PC-3 (cell line): ENCODE measurements at regions not wholly inside any gene's neighbourhood (a gene's known extent, or its start where the extent isn't known, plus 50 kb on each side); places are given as distances from the start of the nearest gene placed in this dataset.

ENCODE experiments used
- ATAC-seq: fragments of 200-7000 bp; cut with Tn5 transposase; 2 replicates; pipeline ENCODE4 v1.9.1; 2020; ENCODE audit warnings: mild to moderate bottlenecking, moderate library complexity
- BruUV-seq: library from RNA; stranded (reverse); fragments of 400-500 nt; replicated peaks from 2 replicates; lab custom pipeline; 2021; lab: Mats Ljungman, UMichigan
- CTCF ChIA-PET: fragments of 300-600 bp; sonication (Branson Sonifier 250); formaldehyde crosslinking; loops from one replicate; lab custom pipeline; 2022; ENCODE audit warnings: antibody characterized with exemption; lab: Charles Lee
- POLR2A ChIA-PET: fragments of 300-600 bp; sonication (Branson Sonifier 250); formaldehyde crosslinking; loops from one replicate; lab custom pipeline; 2022; ENCODE audit warnings: antibody characterized with exemption; ENCODE audit not compliant: unreplicated experiment; lab: Charles Lee
- DNase-seq: peaks from one replicate; pipeline ENCODE4 v3.0.0-alpha.2; 2015
- H2AFZ ChIP-seq: fragments of 300-600 bp; sonication (generic); 2 replicates; pipeline ENCODE4 v1.6.0; 2016; ENCODE audit warnings: antibody characterized with exemption, low read length
- H3F3A ChIP-seq: fragments of 300-600 bp; sonication (generic); one replicate; pipeline ENCODE4 v1.6.0; 2017; ENCODE audit warnings: antibody characterized with exemption, low read length, control low read depth, mild to moderate bottlenecking; ENCODE audit not compliant: unreplicated experiment
- H3K27ac ChIP-seq: fragments of 300-600 bp; sonication (generic); 2 replicates; pipeline ENCODE4 v1.5.1; 2016; ENCODE audit warnings: mild to moderate bottlenecking, low read length
- H3K27me3 ChIP-seq: fragments of 300-600 bp; sonication (generic); 2 replicates; pipeline ENCODE4 v1.6.1; 2016; ENCODE audit warnings: low read length, mixed read lengths
- H3K36me3 ChIP-seq: fragments of 300-600 bp; sonication (generic); 2 replicates; pipeline ENCODE4 v1.6.1; 2016; ENCODE audit warnings: low read depth, mixed run types, low read length, mixed read lengths
- H3K4me1 ChIP-seq: fragments of 300-600 bp; sonication (generic); 2 replicates; pipeline ENCODE4 v1.5.1; 2016; ENCODE audit warnings: low read length; ENCODE audit not compliant: insufficient read depth
- H3K4me2 ChIP-seq: fragments of 300-600 bp; sonication (generic); 2 replicates; pipeline ENCODE4 v1.6.0; 2016; ENCODE audit warnings: low read length
- H3K4me3 ChIP-seq: fragments of 300-600 bp; sonication (generic); 2 replicates; pipeline ENCODE4 v1.5.1; 2016; ENCODE audit warnings: mild to moderate bottlenecking, low read length, mixed read lengths
- H3K79me2 ChIP-seq: fragments of 300-600 bp; sonication (generic); 2 replicates; pipeline ENCODE4 v1.6.1; 2017; ENCODE audit warnings: low read length, mixed read lengths
- H3K9ac ChIP-seq: fragments of 300-600 bp; sonication (generic); 2 replicates; pipeline ENCODE4 v1.6.0; 2016; ENCODE audit warnings: mild to moderate bottlenecking, low read length
- H3K9me2 ChIP-seq: fragments of 300-600 bp; sonication (generic); replicated peaks from 2 replicates; pipeline ENCODE4 v1.6.1; 2016; ENCODE audit warnings: mixed run types, low read length, mixed read lengths
- H3K9me3 ChIP-seq: fragments of 300-600 bp; sonication (generic); 2 replicates; pipeline ENCODE4 v1.6.1; 2016; ENCODE audit warnings: low read length, mixed read lengths
- H4K20me1 ChIP-seq: fragments of 300-600 bp; sonication (generic); 2 replicates; pipeline ENCODE4 v1.6.1; 2016; ENCODE audit warnings: low read length, mixed read lengths
- EZH2 ChIP-seq: fragments of 300-600 bp; sonication (generic); IDR thresholded peaks from one replicate; pipeline ENCODE4 v1.6.1; 2017; ENCODE audit warnings: antibody characterized with exemption, mild to moderate bottlenecking, low read length; ENCODE audit not compliant: unreplicated experiment
- EZH2phosphoT487 ChIP-seq: fragments of 300-600 bp; sonication (generic); IDR thresholded peaks from 2 replicates; pipeline ENCODE4 v1.6.1; 2018; ENCODE audit warnings: mild to moderate bottlenecking, antibody characterized with exemption, low read length, borderline replicate concordance
- intact Hi-C: fragments of 100-400 bp; cut with micrococcal nuclease; formaldehyde crosslinking; loops from 2 replicates; pipeline ENCODE4 v1.9.0; 2023
- TF ChIP-seq, protein P1 (sequence below): fragments of 300-600 bp; sonication (generic); conservative IDR thresholded peaks from 2 replicates; pipeline ENCODE4 v1.5.1; 2017; ENCODE audit warnings: antibody characterized with exemption, low read depth, mild to moderate bottlenecking, low read length

DNA sequence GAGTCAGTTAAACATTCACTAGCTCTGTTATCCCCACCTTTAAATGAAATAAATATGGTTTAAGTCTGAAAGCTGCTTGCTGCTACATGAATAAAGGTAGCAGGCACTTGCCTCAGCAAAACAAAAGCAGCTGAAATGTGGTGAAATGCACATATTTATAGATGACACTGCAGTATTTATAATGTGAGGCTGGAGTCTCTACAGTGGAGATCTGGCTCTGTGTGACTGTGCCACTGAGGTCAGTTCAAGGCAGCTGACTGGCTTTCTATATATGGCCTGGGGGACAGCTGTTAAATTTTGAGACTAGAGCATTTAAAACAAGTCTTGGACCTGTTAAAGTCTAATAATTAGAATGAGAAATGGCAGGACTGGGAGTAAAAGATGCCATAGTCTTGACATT, 859.6 kb upstream of the SEMA6A start:
- H2AFZ ChIP-seq = no peak overlapping the region
- BruUV-seq = no TSS peak
- H3K27me3 ChIP-seq = no peaks in the 10 kb centered on the region
- no peak overlapping the region for H3K9ac ChIP-seq
- DNase-seq (no peak), ATAC-seq (no peak)
- TF ChIP-seq, protein P1, sequence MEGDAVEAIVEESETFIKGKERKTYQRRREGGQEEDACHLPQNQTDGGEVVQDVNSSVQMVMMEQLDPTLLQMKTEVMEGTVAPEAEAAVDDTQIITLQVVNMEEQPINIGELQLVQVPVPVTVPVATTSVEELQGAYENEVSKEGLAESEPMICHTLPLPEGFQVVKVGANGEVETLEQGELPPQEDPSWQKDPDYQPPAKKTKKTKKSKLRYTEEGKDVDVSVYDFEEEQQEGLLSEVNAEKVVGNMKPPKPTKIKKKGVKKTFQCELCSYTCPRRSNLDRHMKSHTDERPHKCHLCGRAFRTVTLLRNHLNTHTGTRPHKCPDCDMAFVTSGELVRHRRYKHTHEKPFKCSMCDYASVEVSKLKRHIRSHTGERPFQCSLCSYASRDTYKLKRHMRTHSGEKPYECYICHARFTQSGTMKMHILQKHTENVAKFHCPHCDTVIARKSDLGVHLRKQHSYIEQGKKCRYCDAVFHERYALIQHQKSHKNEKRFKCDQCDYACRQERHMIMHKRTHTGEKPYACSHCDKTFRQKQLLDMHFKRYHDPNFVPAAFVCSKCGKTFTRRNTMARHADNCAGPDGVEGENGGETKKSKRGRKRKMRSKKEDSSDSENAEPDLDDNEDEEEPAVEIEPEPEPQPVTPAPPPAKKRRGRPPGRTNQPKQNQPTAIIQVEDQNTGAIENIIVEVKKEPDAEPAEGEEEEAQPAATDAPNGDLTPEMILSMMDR = no peak
- TF ChIP-seq EZH2 (no peak), EZH2phosphoT487 (no peak)
- no peak overlapping the region for H3K4me2 ChIP-seq
- H3K9me3 ChIP-seq = no peaks in the 10 kb centered on the region
- ChIA-PET POLR2A (no interaction called here), CTCF (no interaction called here)
- no peaks in the 10 kb centered on the region for H3K4me1 ChIP-seq
- no peaks in the 10 kb centered on the region for H3F3A ChIP-seq
- no peaks in the 10 kb centered on the region for H3K36me3 ChIP-seq
- H3K9me2 ChIP-seq = no peaks in the 10 kb centered on the region
- intact Hi-C loops = no loop called here
- no peak overlapping the region for H3K4me3 ChIP-seq
- no peaks in the 10 kb centered on the region for H4K20me1 ChIP-seq
- H3K27ac ChIP-seq = no peak overlapping the region
- H3K79me2 ChIP-seq = no peaks in the 10 kb centered on the region

DNA sequence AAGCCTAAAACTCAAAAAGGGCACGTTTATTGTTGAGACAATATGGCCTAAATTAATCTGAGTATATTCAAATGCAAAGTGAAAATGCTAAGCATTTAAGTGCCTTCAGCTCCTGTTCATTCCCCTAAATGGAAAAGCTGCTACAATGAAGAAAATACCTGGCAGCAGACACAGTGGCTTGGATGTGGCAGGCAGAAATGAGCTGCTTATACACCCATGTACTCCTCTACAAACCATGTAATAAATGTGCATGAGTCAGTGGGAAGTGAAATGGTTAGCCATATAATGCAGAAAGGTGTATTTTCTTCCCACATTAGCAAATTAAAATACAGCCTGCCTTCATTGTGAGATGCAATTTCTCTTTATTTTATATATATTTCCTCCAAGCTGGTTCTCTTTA, 859.2 kb upstream of the SEMA6A start:
- Histone ChIP-seq H3K36me3 (no peaks in the 10 kb centered on the region), H4K20me1 (no peaks in the 10 kb centered on the region), H3F3A (no peaks in the 10 kb centered on the region), H3K4me1 (no peaks in the 10 kb centered on the region), H2AFZ (no peak overlapping the region), H3K4me2 (no peak overlapping the region), H3K9ac (no peak overlapping the region), H3K79me2 (no peaks in the 10 kb centered on the region), H3K9me3 (no peaks in the 10 kb centered on the region), H3K27ac (no peak overlapping the region), H3K9me2 (no peaks in the 10 kb centered on the region), H3K4me3 (no peak overlapping the region), H3K27me3 (no peaks in the 10 kb centered on the region)
- BruUV-seq = no TSS peak
- TF ChIP-seq, protein P1 = no peak
- no peak for TF ChIP-seq EZH2phosphoT487
- TF ChIP-seq EZH2 = no peak
- ATAC-seq (no peak), DNase-seq (no peak)
- CTCF ChIA-PET = no interaction called here
- POLR2A ChIA-PET = no interaction called here
- intact Hi-C loops = no loop called here

DNA sequence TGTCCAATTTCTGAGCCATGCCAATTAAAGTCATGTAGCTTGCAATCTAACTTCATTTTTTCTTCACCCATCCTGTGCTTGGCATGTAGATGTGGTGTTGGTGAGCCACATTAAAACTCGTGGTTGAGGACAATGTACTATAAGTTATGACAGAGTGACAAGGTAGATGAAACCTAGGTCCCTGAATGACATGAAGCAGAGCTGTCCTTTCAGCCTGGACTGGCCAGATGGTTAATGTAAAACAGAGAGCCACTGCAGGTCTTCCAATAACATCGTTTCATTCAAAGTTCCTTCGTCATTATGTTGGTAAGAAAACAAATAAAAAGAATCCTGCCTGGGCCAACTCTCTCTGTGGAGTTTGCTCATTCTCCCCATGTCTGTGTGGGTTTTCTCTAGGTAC, 856.5 kb upstream of the SEMA6A start:
- Histone ChIP-seq H3K9ac (no peak overlapping the region), H3K4me2 (no peak overlapping the region), H4K20me1 (no peaks in the 10 kb centered on the region), H3F3A (no peaks in the 10 kb centered on the region), H3K27ac (no peak overlapping the region), H3K27me3 (no peaks in the 10 kb centered on the region), H2AFZ (no peak overlapping the region), H3K9me3 (no peaks in the 10 kb centered on the region), H3K79me2 (no peaks in the 10 kb centered on the region), H3K36me3 (no peaks in the 10 kb centered on the region), H3K9me2 (no peaks in the 10 kb centered on the region), H3K4me3 (no peak overlapping the region), H3K4me1 (no peaks in the 10 kb centered on the region)
- ChIA-PET CTCF (no interaction called here), POLR2A (no interaction called here)
- ATAC-seq (no peak), DNase-seq (no peak)
- no TSS peak for BruUV-seq
- intact Hi-C loops = no loop called here
- TF ChIP-seq, protein P1 = no peak
- TF ChIP-seq EZH2phosphoT487 (no peak), EZH2 (no peak)
